Tibial nerve (tissue), 4 donors: ENCODE measurements at regions not wholly inside any gene's neighbourhood (a gene's known extent, or its start where the extent isn't known, plus 50 kb on each side); places are given as distances from the start of the nearest gene placed in this dataset.

Source experiments
- DNase-seq, 2 donors: peaks; one replicate each; pipeline ENCODE4 v3.0.0-alpha.2; 2019; ENCODE audit warnings: low spot score in 2 of 2
- H3K27ac ChIP-seq, 4 donors: fragments of 200-600 bp; sonication (generic) in 3 of 4; one replicate each; pipeline ENCODE4 v1.5.1; 2017 to 2019; ENCODE audit warnings: mild to moderate bottlenecking in 1 of 4
- H3K27me3 ChIP-seq, 2 donors: fragments of 200-600 bp; sonication (generic) in 1 of 2; one replicate each; pipeline versions ENCODE4 v1.5.1 to v1.6.0; 2017 to 2019
- H3K36me3 ChIP-seq, 3 donors: fragments of 200-600 bp; sonication (generic); one replicate each; pipeline ENCODE4 v1.5.1; 2018 to 2019
- H3K4me1 ChIP-seq, 4 donors: fragments of 200-600 bp; sonication (generic) in 3 of 4; one replicate each; pipeline ENCODE4 v1.5.1; 2017 to 2019
- H3K4me3 ChIP-seq, 4 donors: fragments of 200-600 bp; sonication (generic) in 3 of 4; one replicate each; pipeline ENCODE4 v1.5.1; 2017 to 2019; ENCODE audit warnings: mild to moderate bottlenecking in 1 of 4, moderate library complexity in 1 of 4
- H3K9me3 ChIP-seq, 4 donors: fragments of 200-600 bp; sonication (generic) in 3 of 4; one replicate each; pipeline ENCODE4 v1.5.1; 2017 to 2019
- EP300 ChIP-seq, 2 donors: sonication (generic); formaldehyde crosslinking; IDR thresholded peaks; one replicate each; pipeline ENCODE4 v1.6.1; 2017; ENCODE audit warnings: antibody characterized with exemption in 2 of 2, mild to moderate bottlenecking in 1 of 2
- POLR2A ChIP-seq, 2 donors: fragments of 450-650 bp; IDR thresholded peaks; one replicate each; pipeline ENCODE4 v1.6.1; 2017; ENCODE audit warnings: antibody characterized with exemption in 2 of 2, mild to moderate bottlenecking in 2 of 2, moderate library complexity in 2 of 2
- WGBS, 2 donors: methylation state at CpG; one replicate each; pipeline ENCODE4 v1.1.5; 2018; 5-methylcytosine and 5-hydroxymethylcytosine counted together
- TF ChIP-seq, protein P1 (sequence below), 5 experiments: fragments of 200-600 bp in 3 of 5; fragments of 450-650 bp in 2 of 5; sonication (generic) in 3 of 5; IDR thresholded peaks; one replicate each; pipeline ENCODE4 v1.5.1; 2016 to 2019; ENCODE audit warnings: antibody characterized with exemption in 5 of 5, mild to moderate bottlenecking in 3 of 5, moderate library complexity in 2 of 5

DNA sequence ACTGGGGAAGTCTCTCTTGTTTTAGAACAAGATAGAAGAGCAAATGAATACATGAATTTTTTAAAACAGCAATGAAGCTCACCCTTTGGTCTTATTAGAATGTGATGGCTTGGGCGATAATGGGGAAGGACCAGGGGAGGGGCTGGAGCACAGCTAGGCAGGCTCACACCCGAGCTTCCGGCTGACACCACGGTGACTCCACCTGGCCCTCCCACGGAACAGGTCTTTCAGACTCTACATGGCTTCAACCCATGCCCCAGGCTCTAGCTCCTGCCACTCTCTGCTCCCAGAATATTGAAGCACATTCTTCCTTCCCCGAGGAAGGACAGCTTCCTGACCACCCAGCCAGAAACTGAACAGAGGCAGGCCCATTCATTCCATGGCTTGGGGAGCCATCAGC lies 127.5 kb upstream of the AGAP1 start:
- no peak for DNase-seq
- no peaks in the 10 kb centered on the region for H3K9me3 ChIP-seq
- no peaks in the 10 kb centered on the region for H3K36me3 ChIP-seq
- WGBS, 2 donors: 76% methylated on average over 6 of the region's 6 CpGs
- no peaks in the 10 kb centered on the region for H3K27me3 ChIP-seq
- no peak overlapping the region for H3K27ac ChIP-seq
- H3K4me1 ChIP-seq: no peaks in the 10 kb centered on the region
- H3K4me3 ChIP-seq: no peak overlapping the region
- TF ChIP-seq, protein P1, sequence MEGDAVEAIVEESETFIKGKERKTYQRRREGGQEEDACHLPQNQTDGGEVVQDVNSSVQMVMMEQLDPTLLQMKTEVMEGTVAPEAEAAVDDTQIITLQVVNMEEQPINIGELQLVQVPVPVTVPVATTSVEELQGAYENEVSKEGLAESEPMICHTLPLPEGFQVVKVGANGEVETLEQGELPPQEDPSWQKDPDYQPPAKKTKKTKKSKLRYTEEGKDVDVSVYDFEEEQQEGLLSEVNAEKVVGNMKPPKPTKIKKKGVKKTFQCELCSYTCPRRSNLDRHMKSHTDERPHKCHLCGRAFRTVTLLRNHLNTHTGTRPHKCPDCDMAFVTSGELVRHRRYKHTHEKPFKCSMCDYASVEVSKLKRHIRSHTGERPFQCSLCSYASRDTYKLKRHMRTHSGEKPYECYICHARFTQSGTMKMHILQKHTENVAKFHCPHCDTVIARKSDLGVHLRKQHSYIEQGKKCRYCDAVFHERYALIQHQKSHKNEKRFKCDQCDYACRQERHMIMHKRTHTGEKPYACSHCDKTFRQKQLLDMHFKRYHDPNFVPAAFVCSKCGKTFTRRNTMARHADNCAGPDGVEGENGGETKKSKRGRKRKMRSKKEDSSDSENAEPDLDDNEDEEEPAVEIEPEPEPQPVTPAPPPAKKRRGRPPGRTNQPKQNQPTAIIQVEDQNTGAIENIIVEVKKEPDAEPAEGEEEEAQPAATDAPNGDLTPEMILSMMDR (IDR thresholded peaks at IDR 0.05): no peak
- no peak for TF ChIP-seq POLR2A (IDR thresholded peaks at IDR 0.05)
- TF ChIP-seq EP300 (IDR thresholded peaks at IDR 0.05): no peak

DNA sequence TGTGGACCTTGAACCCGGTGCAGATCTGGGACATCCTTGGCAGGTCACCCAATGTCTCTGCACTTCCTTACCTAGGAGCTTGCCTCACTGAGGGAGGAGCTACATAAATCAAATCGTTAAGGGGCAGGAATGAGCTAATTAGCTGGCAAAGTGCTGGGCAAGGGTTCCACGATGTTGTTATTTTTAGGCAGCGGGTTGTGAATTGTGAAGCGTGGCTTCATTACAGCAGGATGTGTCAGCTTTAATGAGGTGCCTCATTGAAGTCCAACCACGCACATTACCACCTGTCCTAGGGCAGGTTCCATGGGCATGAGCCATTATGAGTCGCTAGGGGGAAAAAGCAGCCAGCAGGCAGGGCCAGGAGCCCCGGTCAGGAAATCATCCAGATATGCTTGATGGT lies 127.0 kb upstream of the AGAP1 start:
- Histone ChIP-seq H3K9me3 (no peaks in the 10 kb centered on the region), H3K4me3 (no peak overlapping the region), H3K36me3 (no peaks in the 10 kb centered on the region), H3K27ac (no peak overlapping the region), H3K4me1 (no peaks in the 10 kb centered on the region), H3K27me3 (no peaks in the 10 kb centered on the region)
- TF ChIP-seq, protein P1 (IDR thresholded peaks at IDR 0.05): no peak
- no peak for TF ChIP-seq POLR2A (IDR thresholded peaks at IDR 0.05)
- TF ChIP-seq EP300 (IDR thresholded peaks at IDR 0.05): no peak
- WGBS, 2 donors: 78% methylated on average over 8 of the region's 8 CpGs
- no peak for DNase-seq

DNA sequence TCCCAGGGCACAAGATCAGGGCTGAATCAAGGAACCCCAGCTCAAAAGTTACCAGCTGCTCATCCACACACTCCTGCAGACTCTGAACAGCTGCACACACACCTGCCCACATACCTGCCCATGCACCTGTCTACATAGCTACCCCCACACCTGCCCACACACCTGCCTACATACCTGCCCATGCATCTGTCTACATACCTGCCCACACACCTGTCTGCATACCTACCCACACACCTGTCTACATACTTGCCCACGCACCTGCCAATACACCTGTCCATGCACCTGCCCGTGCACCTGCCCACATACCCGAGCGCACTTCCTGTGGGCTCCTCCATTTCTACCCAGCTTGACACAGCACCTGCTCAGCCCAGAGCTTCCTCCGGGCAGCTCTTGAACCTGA lies 122.8 kb upstream of the AGAP1 start:
- 91 to 92% methylated on average over 5 of the region's 5 CpGs for WGBS, 2 donors
- no peak for DNase-seq
- H3K36me3 ChIP-seq: no peaks in the 10 kb centered on the region
- no peak overlapping the region for H3K27ac ChIP-seq
- H3K9me3 ChIP-seq: no peaks in the 10 kb centered on the region
- H3K27me3 ChIP-seq: no peaks in the 10 kb centered on the region
- TF ChIP-seq POLR2A (IDR thresholded peaks at IDR 0.05): no peak
- TF ChIP-seq EP300 (IDR thresholded peaks at IDR 0.05): no peak
- TF ChIP-seq, protein P1 (IDR thresholded peaks at IDR 0.05): no peak
- no peak overlapping the region for H3K4me3 ChIP-seq
- no peaks in the 10 kb centered on the region for H3K4me1 ChIP-seq

DNA sequence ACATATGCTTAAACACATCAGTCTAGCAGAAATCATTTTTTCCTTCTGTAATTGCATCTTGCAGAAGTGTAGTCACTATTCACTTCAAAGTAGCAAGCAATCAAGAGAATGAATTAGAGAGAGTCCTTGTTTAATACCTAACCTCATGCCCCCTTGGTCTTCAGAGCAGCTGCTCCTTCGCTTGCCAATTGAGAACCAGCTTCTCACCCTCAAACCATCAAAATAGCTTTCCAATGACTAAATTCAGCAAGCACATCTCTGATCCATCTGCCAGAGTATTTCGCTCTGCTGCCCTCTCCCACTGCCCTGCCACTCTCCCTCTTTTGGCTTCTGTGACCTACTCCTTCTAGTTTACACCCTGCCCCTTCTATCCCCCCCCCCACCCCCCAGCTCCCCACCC lies 120.7 kb upstream of the AGAP1 start:
- H3K27ac ChIP-seq: no peak overlapping the region
- no peaks in the 10 kb centered on the region for H3K36me3 ChIP-seq
- H3K27me3 ChIP-seq: no peaks in the 10 kb centered on the region
- no peak overlapping the region for H3K4me3 ChIP-seq
- no peaks in the 10 kb centered on the region for H3K9me3 ChIP-seq
- WGBS, 2 donors: 52 to 57% methylated on average over 2 of the region's 2 CpGs
- TF ChIP-seq POLR2A (IDR thresholded peaks at IDR 0.05): no peak
- TF ChIP-seq, protein P1 (IDR thresholded peaks at IDR 0.05): no peak
- no peaks in the 10 kb centered on the region for H3K4me1 ChIP-seq
- no peak for DNase-seq

DNA sequence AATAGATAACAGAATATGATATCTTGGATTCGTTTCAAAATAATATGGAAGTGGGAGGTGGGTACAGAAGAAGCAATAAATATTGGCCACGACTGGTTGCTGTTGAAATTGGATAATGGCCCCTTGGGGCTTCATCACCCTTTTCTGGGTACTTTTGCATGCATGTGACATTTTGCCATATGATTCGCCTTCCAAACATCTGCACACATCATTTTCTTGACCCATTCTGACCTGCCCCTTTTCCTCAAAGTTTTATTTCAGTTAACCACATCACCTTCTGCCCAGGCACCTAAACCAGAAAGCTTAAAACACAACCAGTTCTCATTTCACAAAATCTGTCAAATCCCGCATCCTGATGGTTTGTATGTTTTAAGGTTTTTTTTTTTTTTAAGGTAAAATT lies 116.7 kb upstream of the AGAP1 start:
- Histone ChIP-seq H3K4me3 (no peak overlapping the region), H3K36me3 (no peaks in the 10 kb centered on the region), H3K27me3 (no peaks in the 10 kb centered on the region), H3K4me1 (no peaks in the 10 kb centered on the region), H3K27ac (no peak overlapping the region), H3K9me3 (no peaks in the 10 kb centered on the region)
- DNase-seq: no peak
- WGBS, 2 donors: 73% methylated on average over 4 of the region's 4 CpGs
- TF ChIP-seq POLR2A (IDR thresholded peaks at IDR 0.05) (no peak), EP300 (IDR thresholded peaks at IDR 0.05) (no peak)
- TF ChIP-seq, protein P1 (IDR thresholded peaks at IDR 0.05): no peak
